ENCODE measurements at regions not wholly inside any gene's neighbourhood (a gene's known extent, or its start where the extent isn't known, plus 50 kb on each side); places are given as distances from the start of the nearest gene placed in this dataset.

GRCh38 chr14:101398011-101398410 lies 163.3 kb upstream of the DIO3 start:
- DNase-seq (ENCODE audit: low read depth, low spot score), result no peak
- in situ Hi-C loops (cut with HindIII; ENCODE audit: low sequenced_read_pairs), result no loop called here
- H3K4me3 ChIP-seq (ENCODE audit: low read depth, low read length), result no peak overlapping the region
- TF ChIP-seq, protein P1, sequence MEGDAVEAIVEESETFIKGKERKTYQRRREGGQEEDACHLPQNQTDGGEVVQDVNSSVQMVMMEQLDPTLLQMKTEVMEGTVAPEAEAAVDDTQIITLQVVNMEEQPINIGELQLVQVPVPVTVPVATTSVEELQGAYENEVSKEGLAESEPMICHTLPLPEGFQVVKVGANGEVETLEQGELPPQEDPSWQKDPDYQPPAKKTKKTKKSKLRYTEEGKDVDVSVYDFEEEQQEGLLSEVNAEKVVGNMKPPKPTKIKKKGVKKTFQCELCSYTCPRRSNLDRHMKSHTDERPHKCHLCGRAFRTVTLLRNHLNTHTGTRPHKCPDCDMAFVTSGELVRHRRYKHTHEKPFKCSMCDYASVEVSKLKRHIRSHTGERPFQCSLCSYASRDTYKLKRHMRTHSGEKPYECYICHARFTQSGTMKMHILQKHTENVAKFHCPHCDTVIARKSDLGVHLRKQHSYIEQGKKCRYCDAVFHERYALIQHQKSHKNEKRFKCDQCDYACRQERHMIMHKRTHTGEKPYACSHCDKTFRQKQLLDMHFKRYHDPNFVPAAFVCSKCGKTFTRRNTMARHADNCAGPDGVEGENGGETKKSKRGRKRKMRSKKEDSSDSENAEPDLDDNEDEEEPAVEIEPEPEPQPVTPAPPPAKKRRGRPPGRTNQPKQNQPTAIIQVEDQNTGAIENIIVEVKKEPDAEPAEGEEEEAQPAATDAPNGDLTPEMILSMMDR (IDR thresholded peaks at IDR 0.05; ENCODE audit: low read depth, low read length), result no peak

GRCh38 chr14:101399737-101400517 lies 161.4 kb upstream of the DIO3 start:
- TF ChIP-seq, protein P1 (IDR thresholded peaks at IDR 0.05; ENCODE audit: low read depth, low read length), result no peak
- in situ Hi-C loops (cut with HindIII; ENCODE audit: low sequenced_read_pairs), result no loop called here
- DNase-seq (ENCODE audit: low read depth, low spot score), result no peak
- H3K4me3 ChIP-seq (ENCODE audit: low read depth, low read length), result no peak overlapping the region

DNA sequence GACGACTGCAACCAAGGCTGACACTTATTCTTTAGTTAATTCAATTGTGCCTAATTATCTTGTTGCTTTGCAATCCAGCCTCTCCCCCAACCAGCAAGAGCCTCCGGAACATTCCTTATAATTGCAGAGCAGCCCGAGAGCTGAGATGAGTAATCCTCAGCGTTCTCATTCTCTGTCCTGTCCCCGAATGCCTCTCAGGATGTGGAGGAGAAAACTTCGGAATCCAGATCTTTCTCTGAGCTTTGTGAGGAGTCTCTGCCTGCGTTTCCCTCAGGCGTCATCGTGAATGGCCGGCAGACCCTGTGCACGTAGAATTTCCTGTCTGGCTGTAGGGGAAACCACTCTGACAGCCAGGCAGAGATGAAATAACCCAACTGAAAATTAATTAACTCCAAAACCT lies 160.5 kb upstream of the DIO3 start:
- TF ChIP-seq, protein P1 (IDR thresholded peaks at IDR 0.05; ENCODE audit: low read depth, low read length), result no peak
- H3K4me3 ChIP-seq (ENCODE audit: low read depth, low read length), result no peak overlapping the region
- in situ Hi-C loops (cut with HindIII; ENCODE audit: low sequenced_read_pairs), result no loop called here
- DNase-seq (ENCODE audit: low read depth, low spot score), result no peak

- in situ Hi-C loops (cut with HindIII; ENCODE audit: low sequenced_read_pairs), result no loop called here
- H3K4me3 ChIP-seq (ENCODE audit: low read depth, low read length), result no peak overlapping the region
- no peak for DNase-seq (ENCODE audit: low read depth, low spot score)
- TF ChIP-seq, protein P1 (IDR thresholded peaks at IDR 0.05; ENCODE audit: low read depth, low read length), result no peak
Measured at GRCh38 chr14:101402936-101403660, 158.2 kb upstream of the DIO3 start.

GRCh38 chr14:101404426-101405170 lies 156.7 kb upstream of the DIO3 start:
- in situ Hi-C loops (cut with HindIII; ENCODE audit: low sequenced_read_pairs), result no loop called here
- H3K4me3 ChIP-seq (ENCODE audit: low read depth, low read length), result no peak overlapping the region
- TF ChIP-seq, protein P1 (IDR thresholded peaks at IDR 0.05; ENCODE audit: low read depth, low read length), result no peak
- DNase-seq (ENCODE audit: low read depth, low spot score), result no peak

GRCh38 chr14:101405171-101405883 lies 156.0 kb upstream of the DIO3 start:
- TF ChIP-seq, protein P1 (IDR thresholded peaks at IDR 0.05; ENCODE audit: low read depth, low read length), result no peak
- H3K4me3 ChIP-seq (ENCODE audit: low read depth, low read length), result no peak overlapping the region
- in situ Hi-C loops (cut with HindIII; ENCODE audit: low sequenced_read_pairs), result no loop called here
- no peak for DNase-seq (ENCODE audit: low read depth, low spot score)

All from astrocyte of the spinal cord (primary cell).